ENCODE measurements at regions not wholly inside any gene's neighbourhood (a gene's known extent, or its start where the extent isn't known, plus 50 kb on each side); places are given as distances from the start of the nearest gene placed in this dataset.

GRCh38 chr3:177726807-177727206 is 529.5 kb upstream of the TBL1XR1 start:
- Mint-ChIP-seq H3K27ac (ENCODE audit: unreplicated experiment) (no peak overlapping the region), H3K27me3 (ENCODE audit: insufficient read depth, unreplicated experiment) (no peaks in the 10 kb centered on the region), H3K4me3 (ENCODE audit: unreplicated experiment) (no peak overlapping the region), H3K36me3 (ENCODE audit: insufficient read depth, unreplicated experiment) (peaks cover 6% of the 10 kb centered on the region), H3K9me3 (ENCODE audit: unreplicated experiment) (peaks cover 8% of the 10 kb centered on the region), H3K4me1 (ENCODE audit: low read depth, unreplicated experiment) (peaks cover 6% of the 10 kb centered on the region)
- 0 out of 2 replicates have a peak, but pooled peaks cover under 1% of the 10 kb centered on the region for H3K4me1 ChIP-seq
- TF ChIP-seq CTCF (IDR thresholded peaks at IDR 0.05; ENCODE audit: insufficient read depth in 1 of 2, low read depth in 1 of 2, low read length in 1 of 2, severe bottlenecking in 1 of 2, unreplicated experiment in 1 of 2), result no peak
- H3K4me3 ChIP-seq (ENCODE audit: low read depth, low read length), result no peak overlapping the region
- no peak for DNase-seq
- H3K36me3 ChIP-seq (ENCODE audit: control insufficient read depth, insufficient read depth, low read length), result no peaks in the 10 kb centered on the region
- H3K27me3 ChIP-seq (replicated peaks; ENCODE audit: control insufficient read depth, insufficient read depth, low read length), result no peaks in the 10 kb centered on the region
- POLR2A ChIA-PET, result no interaction called here
- BruUV-seq (replicated peaks), result no TSS peak
- H3K9me3 ChIP-seq, result no peaks in the 10 kb centered on the region
- intact Hi-C loops (cut with micrococcal nuclease; ENCODE audit: unreplicated experiment), result no loop called here
- CTCF ChIA-PET, result no interaction called here

DNA sequence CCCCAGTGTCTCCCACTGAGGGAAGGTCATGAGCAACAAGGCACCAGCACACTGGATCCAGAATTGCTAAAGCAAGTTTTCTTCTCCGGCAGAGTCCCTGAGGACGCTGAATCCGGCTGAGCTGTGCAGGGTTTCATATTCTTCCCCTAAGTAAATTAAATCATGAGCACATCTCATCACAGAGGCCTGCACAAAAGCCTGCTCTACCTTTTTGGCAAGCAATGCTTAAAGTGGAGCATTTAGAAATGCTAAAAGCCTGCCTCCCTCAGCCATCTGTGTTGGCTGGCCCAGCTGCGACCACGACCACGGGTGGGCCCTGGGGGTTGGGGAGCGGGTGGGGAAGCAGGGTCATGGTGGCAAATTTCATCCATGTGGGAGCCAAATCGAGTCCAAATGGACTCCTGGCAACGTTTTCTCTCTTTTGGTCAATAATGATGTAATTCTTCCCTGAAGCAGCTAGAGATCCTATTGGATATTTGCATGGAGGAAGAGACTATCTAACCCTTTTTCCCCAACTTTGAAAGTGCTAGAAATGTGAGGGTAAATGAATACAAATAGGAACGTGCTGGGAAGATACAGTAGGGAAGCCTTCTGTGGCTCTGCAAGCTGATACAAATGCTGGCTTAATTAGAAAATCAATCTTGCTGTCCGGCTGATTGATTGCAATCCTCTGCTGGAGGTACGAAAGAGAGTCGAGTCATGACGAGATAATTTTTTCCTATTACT is 532.8 kb upstream of the TBL1XR1 start:
- no peak for DNase-seq
- TF ChIP-seq CTCF (IDR thresholded peaks at IDR 0.05; ENCODE audit: insufficient read depth in 1 of 2, low read depth in 1 of 2, low read length in 1 of 2, severe bottlenecking in 1 of 2, unreplicated experiment in 1 of 2), result no peak
- POLR2A ChIA-PET, result no interaction called here

GRCh38 chr3:177730814-177731213 is 533.5 kb upstream of the TBL1XR1 start:
- ChIA-PET POLR2A (no interaction called here), CTCF (no interaction called here)
- Mint-ChIP-seq H3K4me1 (ENCODE audit: low read depth, unreplicated experiment) (no peaks in the 10 kb centered on the region), H3K27ac (ENCODE audit: unreplicated experiment) (no peak overlapping the region), H3K27me3 (ENCODE audit: insufficient read depth, unreplicated experiment) (no peaks in the 10 kb centered on the region), H3K36me3 (ENCODE audit: insufficient read depth, unreplicated experiment) (no peaks in the 10 kb centered on the region), H3K9me3 (ENCODE audit: unreplicated experiment) (peaks cover 8% of the 10 kb centered on the region), H3K4me3 (ENCODE audit: unreplicated experiment) (no peak overlapping the region)
- Histone ChIP-seq H3K4me1 (no peaks in the 10 kb centered on the region), H3K36me3 (ENCODE audit: control insufficient read depth, insufficient read depth, low read length) (no peaks in the 10 kb centered on the region), H3K27me3 (replicated peaks; ENCODE audit: control insufficient read depth, insufficient read depth, low read length) (no peaks in the 10 kb centered on the region), H3K9me3 (no peaks in the 10 kb centered on the region), H3K4me3 (ENCODE audit: low read depth, low read length) (no peak overlapping the region)
- no TSS peak for BruUV-seq (replicated peaks)
- intact Hi-C loops (cut with micrococcal nuclease; ENCODE audit: unreplicated experiment), result no loop called here
- DNase-seq, result no peak
- TF ChIP-seq CTCF (IDR thresholded peaks at IDR 0.05; ENCODE audit: insufficient read depth in 1 of 2, low read depth in 1 of 2, low read length in 1 of 2, severe bottlenecking in 1 of 2, unreplicated experiment in 1 of 2), result no peak

More for the DNA sequence above, 532.8 kb upstream of the TBL1XR1 start:
- no peaks in the 10 kb centered on the region for H3K4me1 ChIP-seq
- no peaks in the 10 kb centered on the region for H3K27me3 Mint-ChIP-seq (ENCODE audit: insufficient read depth, unreplicated experiment)
- no TSS peak for BruUV-seq (replicated peaks)
- H3K36me3 Mint-ChIP-seq (ENCODE audit: insufficient read depth, unreplicated experiment), result no peaks in the 10 kb centered on the region
- peaks cover 8% of the 10 kb centered on the region for H3K9me3 Mint-ChIP-seq (ENCODE audit: unreplicated experiment)
- H3K36me3 ChIP-seq (ENCODE audit: control insufficient read depth, insufficient read depth, low read length), result no peaks in the 10 kb centered on the region
- H3K4me3 Mint-ChIP-seq (ENCODE audit: unreplicated experiment), result no peak overlapping the region
- H3K27ac Mint-ChIP-seq (ENCODE audit: unreplicated experiment), result no peak overlapping the region
- no peaks in the 10 kb centered on the region for H3K4me1 Mint-ChIP-seq (ENCODE audit: low read depth, unreplicated experiment)
- no peaks in the 10 kb centered on the region for H3K9me3 ChIP-seq
- CTCF ChIA-PET, result no interaction called here
- intact Hi-C loops (cut with micrococcal nuclease; ENCODE audit: unreplicated experiment), result no loop called here
- H3K4me3 ChIP-seq (ENCODE audit: low read depth, low read length), result no peak overlapping the region
- no peaks in the 10 kb centered on the region for H3K27me3 ChIP-seq (replicated peaks; ENCODE audit: control insufficient read depth, insufficient read depth, low read length)

All from Caco-2 (cell line).